ENCODE measurements at regions not wholly inside any gene's neighbourhood (a gene's known extent, or its start where the extent isn't known, plus 50 kb on each side); places are given as distances from the start of the nearest gene placed in this dataset.
"Not testable (repeated sequence)": the region's sequence is repeated elsewhere in the genome, so short reads cannot be mapped to it uniquely, and the experiment has no call there.

DNA sequence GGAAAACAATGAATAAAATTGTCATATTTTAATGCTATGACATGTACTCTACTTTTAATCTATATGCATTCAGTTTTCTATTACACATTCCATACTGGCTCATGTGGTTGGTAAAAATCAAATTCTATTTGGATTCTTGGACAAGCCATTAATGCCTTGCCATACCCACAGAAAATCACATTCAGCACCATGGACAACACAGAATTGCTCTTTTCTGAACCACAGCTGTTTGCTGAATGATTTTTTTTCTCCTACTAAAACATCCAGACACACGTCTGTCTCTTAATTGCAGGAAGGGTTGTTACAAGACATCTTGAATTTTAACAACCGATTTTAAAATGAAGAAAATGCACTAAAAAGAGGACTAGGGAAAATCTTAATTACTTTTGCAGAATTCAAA, 675.6 kb downstream of the BRINP1 start:
- no peak for DNase-seq (ENCODE audit: low read depth in 3 of 3, low spot score in 1 of 3)

DNA sequence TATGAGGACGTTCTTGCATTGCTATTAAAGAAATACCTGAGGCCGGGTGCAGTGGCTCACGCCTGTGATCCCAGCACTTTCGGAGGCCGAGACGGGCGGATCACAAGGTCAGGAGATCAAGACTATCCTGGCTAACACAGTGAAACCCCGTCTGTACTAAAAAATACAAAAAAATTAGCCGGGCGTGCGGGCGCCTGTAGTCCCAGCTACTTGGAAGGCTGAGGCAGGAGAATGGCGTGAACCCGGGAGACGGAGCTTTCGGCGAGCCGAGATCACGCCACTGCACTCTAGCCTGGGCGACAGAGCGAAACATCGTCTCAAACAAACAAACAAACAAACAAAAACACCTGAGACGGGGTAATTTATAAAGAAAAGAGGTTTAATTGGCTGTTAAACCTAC, 674.0 kb downstream of the BRINP1 start:
- DNase-seq (ENCODE audit: low read depth in 3 of 3, low spot score in 1 of 3), result not testable (repeated sequence)

DNA sequence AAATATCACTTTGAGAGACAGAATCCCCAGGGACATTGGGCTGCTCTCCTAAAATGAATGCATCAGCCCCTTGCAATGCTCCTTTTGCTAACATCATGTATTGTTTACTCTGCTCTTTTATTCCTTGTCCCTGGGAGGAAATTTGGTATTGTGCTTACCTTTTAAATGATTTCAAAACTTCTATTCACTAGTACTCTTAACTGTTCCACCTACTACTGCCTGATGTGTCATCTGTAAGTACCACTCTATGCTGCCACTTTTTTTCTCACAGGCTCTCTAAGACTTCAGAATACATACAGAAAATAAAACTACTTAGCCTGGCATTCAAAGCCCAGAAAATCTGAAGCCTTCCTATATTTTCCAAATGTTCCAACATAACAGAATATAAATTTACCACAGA, 667.2 kb downstream of the BRINP1 start:
- no peak for DNase-seq (ENCODE audit: low read depth in 3 of 3, low spot score in 1 of 3)

DNA sequence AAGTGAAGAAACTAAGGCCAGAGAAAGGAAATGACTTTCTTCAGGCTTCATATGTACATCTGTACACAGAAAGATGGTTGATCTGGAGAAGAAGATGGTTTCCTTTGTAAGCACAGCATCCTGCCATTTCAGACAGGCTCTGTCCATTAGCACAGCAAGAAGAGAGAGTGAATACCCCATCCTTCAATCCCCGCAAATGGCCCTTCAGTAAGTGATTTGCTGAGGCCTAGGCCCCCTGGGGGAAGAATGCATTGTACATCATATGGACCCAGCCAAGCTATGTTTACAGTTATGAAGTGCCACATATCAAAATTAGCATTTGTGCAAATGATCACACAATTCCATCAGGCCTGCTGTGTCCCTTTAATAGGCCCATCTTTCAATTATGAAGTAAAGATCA, 657.4 kb downstream of the BRINP1 start:
- no peak for DNase-seq (ENCODE audit: low read depth in 3 of 3, low spot score in 1 of 3)

DNA sequence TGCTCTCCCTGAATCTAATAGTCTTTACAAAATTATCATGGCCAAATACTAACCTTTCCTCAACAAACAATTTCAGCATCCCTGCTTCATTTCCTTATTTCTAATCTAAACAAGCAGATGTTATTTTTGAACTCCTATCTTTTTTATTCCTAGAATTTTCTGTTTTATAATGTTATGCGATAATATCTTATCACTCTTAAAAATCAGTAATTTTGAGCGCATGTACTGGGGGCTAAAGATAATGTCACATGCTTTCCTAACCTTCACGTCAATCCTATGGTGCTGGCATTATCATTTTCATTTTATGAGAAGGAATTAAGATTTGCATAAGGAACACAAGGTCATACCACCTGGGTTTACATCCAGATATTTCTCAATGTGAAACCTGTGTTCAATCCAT, 648.0 kb downstream of the BRINP1 start:
- no peak for DNase-seq (ENCODE audit: low read depth in 3 of 3, low spot score in 1 of 3)

DNA sequence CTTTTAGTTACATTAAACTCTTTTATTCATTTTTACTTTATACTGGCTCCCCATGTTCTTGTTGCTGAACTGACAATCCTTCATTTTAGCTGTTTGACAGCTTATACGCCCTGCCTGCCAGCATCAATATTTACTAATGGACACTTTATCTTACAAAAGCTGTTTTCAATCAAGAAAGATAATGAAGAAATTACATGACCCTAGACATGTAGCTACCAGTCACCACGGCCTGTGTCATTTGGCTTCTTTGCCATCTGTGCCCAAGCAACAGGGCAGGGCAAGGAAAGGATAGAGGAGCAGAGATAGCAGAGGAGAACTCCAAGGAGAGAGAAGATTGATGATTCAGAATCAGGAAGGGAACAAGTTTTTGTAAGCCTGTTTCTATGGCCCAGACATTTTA, 647.3 kb downstream of the BRINP1 start:
- no peak for DNase-seq (ENCODE audit: low read depth in 3 of 3, low spot score in 1 of 3)

DNA sequence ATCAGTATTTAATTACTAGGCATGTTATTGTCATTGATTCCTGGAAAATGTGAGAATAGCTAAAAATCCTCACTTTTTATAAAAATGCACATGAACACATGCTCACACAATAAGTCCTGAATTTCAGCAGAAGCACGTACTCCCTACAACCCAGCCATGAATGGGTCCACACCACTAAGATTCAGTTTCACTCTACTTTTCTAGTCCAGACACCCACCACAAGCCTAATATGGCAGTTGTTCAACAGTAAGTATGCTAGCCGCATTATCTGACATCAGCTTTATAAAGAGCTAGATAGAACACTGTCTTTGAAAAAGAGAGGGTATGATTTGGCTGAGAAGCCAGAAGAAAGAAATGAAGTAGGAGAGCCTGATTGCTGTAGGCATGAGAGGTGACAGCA, 639.3 kb downstream of the BRINP1 start:
- DNase-seq (ENCODE audit: low read depth in 3 of 3, low spot score in 1 of 3), result no peak

DNA sequence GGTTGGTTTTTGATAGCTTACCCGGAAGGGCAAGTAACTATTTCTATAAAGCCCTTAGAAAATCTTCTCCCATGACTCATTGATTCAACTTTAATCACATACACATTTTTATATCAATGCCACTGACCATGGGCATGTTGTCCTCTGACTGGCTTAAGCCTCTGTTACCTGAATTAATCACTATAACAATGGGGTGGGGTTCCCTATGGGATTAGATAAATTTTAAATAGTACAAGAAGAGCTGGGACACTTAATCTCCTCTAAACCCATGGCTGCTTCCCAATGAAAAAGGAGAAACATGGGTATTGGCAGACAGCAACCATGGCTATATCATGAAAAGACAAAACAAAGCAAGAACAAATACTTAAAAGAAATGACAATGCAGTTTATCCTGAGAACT, 636.2 kb downstream of the BRINP1 start:
- no peak for DNase-seq (ENCODE audit: low read depth in 3 of 3, low spot score in 1 of 3)

DNA sequence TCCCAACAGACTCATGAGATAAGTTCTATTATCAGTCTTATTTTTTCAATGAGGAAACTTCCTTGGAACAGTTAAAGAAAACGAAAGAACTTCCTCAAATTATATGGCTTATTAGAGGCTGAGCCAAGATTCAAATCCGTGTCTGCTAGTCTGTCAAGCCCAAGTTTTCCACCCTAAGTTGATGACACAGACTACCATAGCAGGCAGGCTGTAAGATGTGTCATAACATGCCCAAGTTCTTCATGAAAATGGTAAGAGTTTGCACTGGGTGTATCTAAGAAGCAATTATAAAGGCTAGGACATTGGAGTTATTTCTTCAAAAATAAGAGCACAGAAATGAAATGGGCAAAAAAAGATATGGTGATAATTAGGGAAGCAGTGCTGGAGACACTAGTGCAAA, 634.5 kb downstream of the BRINP1 start:
- DNase-seq (ENCODE audit: low read depth in 3 of 3, low spot score in 1 of 3), result no peak

DNA sequence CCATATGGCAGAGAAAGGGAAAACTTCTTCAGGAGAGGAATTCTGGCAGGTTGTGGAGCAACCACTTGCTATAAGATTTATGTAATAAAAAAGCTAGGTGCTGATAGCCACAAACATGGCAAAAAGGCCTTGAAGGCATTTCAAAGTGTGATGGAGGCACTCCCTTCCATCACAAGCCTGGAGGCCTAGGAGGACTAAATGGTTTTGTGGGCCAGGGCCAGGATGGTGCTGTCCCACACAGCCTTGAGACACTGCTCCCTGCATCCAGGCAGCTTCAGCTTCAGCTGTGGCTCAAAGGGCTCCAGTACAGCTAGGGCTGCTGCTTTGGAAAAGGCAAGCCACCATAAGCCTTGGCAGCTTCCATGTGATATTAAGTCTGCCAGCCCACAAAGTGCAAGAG, 632.8 kb downstream of the BRINP1 start:
- no peak for DNase-seq (ENCODE audit: low read depth in 3 of 3, low spot score in 1 of 3)

DNA sequence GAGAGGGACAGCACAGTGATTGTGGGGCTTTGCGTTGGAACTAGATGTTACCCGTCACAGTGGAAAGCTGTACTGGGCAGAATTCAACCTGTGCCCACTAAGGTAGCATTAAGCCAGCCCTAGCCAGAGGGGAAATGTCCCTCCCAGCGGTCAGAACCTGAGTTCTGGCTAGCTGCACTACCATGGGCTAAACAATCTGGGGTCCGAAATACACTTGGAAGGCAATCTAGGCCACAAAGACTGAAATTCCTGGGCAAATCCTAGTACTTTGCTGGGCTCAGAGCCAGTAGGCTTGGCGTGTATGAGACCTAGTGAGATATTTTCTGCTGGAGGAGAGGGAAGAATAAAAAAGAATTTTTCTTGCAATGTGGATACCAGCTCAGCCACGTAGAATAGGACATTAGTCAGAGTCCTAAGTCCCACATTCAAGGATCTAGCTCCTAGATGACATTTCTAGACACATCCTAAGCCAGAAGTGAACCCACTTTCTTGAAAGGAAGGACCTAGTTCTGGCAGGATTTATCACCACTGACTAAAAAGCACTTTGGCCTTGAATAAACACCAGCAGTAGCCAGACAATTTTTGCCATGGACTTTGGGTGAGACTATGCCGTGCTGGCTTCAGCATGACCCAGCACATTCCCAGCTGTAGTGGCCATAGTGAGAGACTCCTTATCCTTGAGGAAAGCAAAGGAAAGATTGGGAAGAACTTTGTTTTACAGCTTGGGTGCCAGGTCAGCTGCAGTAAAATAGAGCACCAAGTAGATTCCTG, 618.0 kb downstream of the BRINP1 start:
- DNase-seq (ENCODE audit: low read depth in 3 of 3, low spot score in 1 of 3), result no peak

DNA sequence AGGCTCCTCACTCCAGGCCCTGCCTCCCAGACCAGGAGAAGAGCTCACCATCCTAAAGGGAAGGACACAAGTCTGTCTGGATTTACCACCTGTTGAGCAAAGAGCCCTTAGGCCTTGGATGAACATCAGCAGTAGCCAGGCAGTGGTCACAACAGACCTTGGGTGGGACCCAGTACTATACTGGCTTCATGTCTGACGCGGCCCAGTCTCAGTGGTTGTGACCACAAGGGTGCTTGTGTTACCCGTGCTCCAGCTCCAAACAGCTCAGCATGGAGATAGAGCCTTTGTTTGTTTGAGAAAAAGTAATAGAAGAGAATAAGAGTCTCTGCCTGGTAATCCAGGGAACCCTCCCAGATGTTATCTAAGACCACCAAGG, 617.4 kb downstream of the BRINP1 start:
- DNase-seq (ENCODE audit: low read depth in 3 of 3, low spot score in 1 of 3), result no peak

DNA sequence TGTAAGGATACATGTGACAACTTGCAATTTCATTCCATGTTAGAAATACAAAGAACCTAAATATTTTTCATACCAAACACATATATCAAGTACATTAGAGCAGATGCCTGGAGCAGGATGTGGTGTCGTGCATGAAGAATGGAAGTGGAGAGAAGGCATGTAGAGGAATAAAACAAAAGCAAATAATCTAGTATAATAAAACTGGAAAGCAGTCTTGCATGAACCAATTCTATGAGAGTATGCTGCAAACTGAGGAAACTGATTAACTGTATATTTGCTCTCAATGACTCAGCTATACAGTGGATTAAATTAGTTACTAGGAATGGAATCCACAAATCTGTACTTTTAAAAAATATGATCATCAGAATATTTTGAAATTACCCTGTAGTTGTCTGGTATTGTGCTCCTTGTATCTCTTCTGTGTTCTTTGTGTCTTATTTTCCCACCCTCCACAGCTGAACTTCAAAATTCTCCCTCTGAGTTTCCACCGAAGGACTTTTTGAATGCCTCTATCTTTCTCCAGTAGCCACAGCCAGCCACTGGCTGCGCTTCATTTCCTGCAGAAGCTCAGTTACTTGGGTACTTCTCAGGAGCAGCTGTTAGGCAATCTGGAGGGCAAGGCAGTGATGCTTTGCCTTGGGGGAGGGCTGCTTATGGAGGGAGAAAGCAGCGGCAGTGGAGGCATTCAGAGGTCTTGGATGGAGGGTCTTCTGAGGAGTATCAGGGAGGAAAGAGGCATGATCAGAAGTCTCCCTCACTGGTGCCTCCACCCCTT, 608.0 kb downstream of the BRINP1 start:
- DNase-seq (ENCODE audit: low read depth in 3 of 3, low spot score in 1 of 3), result no peak

DNA sequence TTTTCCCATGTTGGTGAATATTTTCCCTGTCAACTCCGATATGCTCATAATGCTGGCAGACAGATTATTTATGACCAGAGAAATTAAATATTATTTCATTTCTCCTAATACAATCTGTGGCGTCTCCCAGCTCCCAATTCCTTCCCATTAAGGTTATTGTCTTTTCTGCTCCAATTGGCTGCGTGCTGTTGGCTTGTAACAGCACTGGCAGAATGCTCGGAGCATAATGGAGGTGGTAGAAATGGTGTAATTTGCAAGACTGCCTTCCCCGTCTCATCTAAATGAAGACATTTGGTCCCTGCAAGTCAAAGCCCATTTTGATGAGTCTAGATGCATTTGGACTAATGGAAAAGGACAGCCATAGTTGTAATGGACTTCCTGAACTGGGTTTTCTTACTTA, 601.7 kb downstream of the BRINP1 start:
- no peak for DNase-seq (ENCODE audit: low read depth in 3 of 3, low spot score in 1 of 3)

DNA sequence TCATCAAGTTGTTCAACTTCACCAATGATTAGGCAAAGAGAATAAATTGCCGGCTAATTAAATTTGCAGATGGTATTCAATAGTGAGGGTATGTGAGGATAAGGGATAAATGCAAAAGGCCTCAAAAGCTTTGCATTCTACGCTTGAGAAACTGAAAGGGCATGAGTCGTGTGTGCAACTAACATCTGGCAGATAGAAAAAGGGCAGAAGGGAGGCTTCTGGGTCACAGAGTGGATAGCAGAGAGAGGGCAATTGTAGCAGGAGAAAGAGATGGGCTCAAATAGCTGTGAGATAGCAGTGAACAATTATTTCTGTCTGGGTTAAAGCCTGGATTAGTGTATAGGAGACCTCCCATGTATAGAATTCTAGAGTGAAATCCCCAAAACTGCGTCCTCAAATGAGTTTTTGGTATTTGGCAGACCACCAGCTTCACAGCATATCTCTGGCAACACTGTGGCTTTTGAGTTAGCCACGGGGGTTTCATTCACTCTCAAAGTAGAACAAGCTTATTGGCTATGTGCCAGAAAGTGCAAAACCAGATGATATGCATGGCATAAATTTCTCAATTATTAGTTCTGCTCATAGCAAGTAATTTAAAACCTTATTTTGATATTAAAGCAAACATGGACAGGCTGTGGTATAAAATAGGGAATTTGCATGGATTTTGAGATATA, 586.3 kb downstream of the BRINP1 start:
- no peak for DNase-seq (ENCODE audit: low read depth in 3 of 3, low spot score in 1 of 3)

DNA sequence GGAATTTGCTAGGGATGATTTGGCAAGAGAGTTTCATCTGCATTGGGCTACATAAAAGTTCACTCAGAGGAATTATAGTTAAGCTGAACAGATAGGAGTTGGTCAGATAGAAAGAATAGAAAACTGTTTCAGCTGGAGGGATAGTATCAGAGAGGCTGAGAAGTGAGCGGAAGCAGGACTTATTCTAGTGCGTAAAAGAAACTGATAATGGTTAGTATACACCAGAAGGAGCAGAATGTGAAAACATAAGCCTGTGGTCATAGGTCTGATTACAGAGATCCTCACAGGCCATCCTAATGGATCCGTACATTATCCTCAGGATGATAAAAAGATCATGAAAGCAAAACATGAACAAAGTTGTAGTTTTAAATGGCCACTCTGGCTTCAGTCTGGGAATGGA, 585.2 kb downstream of the BRINP1 start:
- no peak for DNase-seq (ENCODE audit: low read depth in 3 of 3, low spot score in 1 of 3)

DNA sequence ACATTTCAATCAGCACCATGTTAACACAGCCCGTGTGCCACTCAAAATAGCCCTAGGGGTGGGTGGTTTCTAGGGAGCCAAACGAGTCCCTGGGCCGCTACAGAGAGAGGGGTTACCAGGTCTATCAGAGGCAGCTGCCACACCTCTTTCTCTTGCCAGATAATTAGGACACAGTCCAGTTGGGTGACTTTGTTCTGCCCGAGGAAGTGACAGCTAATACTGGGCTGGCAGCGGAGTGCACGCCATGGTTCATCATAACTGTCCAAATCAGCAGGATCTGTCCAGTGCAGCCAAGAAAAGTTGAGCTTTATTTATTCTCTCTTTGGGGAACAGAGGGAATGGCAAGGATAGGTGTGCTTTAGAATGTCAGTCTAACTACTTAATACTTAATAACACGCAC, 583.8 kb downstream of the BRINP1 start:
- no peak for DNase-seq (ENCODE audit: low read depth in 3 of 3, low spot score in 1 of 3)

DNA sequence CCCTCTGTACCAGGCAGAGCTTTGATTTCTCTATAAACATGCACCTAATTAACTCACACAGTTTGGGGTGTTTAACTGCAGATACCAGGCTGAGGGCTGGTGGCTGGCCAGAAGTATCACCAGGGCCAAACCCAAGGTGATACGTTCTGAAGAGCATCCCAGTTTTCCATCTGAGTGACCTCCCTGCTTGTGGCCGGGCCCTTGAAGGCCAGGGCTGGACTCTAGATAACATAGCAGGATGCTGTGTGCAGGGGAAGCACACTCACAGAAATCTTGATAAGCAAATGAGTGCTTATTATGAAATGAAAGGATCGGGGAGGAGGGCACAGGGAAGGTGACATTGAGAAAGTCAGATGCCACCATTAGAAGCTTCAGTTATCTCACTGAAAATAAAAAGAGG, 582.4 kb downstream of the BRINP1 start:
- DNase-seq (ENCODE audit: low read depth in 3 of 3, low spot score in 1 of 3), result no peak

DNA sequence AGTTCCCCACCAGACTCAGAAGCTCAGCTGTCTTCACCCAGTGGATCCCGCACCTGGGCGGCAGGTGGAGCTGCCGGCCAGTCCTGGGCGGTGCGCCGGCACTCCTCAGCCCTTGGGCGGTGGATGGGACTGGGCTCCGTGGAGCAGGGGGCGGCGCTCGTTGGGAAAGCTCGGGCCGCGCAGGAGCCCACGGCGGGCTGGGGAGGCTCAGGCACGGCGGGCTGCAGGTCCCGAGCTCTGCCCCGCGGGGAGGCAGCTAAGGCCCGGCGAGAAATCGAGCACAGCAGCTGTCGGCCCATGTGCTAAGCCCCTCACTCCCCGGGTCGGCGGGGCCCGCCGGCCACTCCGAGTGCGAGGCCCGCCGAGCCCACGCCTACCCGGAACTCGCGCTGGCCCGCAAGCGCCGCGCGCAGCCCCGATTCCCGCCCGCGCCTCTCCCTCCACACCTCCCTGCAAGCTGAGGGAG, 560.0 kb downstream of the BRINP1 start:
- DNase-seq (ENCODE audit: low read depth in 3 of 3, low spot score in 1 of 3), result no peak

DNA sequence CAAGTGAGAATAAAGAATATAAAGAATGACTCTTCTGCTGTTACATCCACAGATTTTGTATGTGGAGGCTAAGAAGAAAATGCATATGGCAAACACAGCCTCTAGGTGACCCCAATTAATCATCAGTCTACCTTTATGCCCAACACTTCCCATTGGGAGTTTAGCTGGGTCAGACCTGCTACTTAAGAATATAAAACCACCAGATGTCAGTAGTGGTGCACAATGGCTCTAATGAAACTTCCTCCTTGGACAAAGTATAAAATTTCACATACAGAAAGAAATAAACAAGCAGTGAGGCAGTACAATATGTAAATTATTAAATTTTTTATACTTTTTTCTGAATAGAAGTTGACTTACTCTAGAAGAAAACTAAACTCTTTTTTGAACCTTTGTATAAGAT, 539.9 kb downstream of the BRINP1 start:
- no peak for DNase-seq (ENCODE audit: low read depth in 3 of 3, low spot score in 1 of 3)

DNA sequence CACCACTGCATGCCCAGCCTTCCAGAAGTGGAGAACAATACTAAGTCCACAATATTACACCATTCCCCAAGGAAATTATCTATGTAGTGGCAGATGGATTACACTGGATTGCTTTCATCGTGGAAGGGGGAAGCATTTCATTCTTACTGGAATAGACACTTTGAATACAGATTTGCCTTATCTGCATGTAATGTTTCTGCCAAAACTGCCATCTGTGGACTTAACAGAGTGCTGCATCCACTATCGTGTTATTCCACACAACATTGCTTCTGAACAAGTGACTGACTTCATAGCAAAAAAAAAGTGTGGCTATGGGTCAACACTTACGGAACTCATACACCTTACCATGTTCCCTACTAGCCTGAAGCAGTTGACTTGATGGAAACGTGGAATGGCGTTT, 536.9 kb downstream of the BRINP1 start:
- no peak for DNase-seq (ENCODE audit: low read depth in 3 of 3, low spot score in 1 of 3)

DNA sequence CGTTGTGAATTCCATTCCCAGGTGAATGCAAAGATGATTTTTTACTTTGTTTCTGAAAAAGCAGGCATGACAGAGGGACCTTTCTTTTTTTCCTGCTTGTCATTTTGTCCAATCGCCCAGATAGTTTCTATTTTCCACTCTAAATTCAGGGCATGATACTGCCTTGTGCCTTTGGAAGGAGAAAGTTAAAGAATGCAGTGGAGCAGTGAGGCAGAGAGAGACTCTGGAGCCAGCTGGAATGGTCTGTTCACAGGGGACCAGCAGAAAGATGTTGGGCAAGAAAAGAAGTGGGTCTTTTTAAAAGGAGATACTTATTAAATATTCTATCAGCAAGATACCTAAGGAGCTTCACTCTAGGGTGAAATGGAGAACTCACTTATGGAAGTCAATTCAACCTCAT, 532.3 kb downstream of the BRINP1 start:
- no peak for DNase-seq (ENCODE audit: low read depth in 3 of 3, low spot score in 1 of 3)

All from stimulated activated CD4-positive, alpha-beta T cell treated with anti-CD3 and anti-CD28 coated beads, TNF-alpha, amount 100 ng/mL, for 1 hour (primary cell).